ENCODE measurements at regions not wholly inside any gene's neighbourhood (a gene's known extent, or its start where the extent isn't known, plus 50 kb on each side); places are given as distances from the start of the nearest gene placed in this dataset.

DNA sequence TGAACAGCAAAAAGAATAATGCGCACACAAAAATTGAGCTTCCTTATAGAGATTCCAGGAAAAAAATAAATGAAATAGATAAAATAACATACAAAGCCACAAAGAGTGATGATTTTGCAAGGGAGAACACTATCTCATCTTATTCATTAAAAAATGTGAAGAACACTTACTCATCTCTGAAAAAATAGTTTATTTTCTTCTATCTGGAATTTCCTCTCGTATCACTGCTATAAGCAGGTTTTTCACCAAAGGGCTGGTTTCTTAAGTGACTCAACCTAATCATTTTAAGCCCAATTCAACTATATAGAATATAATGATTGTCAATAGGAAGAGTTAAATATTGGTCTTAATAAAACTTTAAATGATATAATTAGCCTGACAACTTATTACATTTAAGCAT is 504.9 kb downstream of the NR2F1-AS1 start:
- no peak for ATAC-seq
- H3K27me3 ChIP-seq (ENCODE audit: control insufficient read depth, insufficient read depth, low read length): no peaks in the 10 kb centered on the region
- no peak for DNase-seq
- no peaks in the 10 kb centered on the region for H3K36me3 Mint-ChIP-seq
- no peaks in the 10 kb centered on the region for H3K27me3 Mint-ChIP-seq (ENCODE audit: low read depth in 2 of 2)
- no CpG with 5 or more reads among the region's 2 CpGs for WGBS (ENCODE audit: insufficient coverage)
- H3K27ac ChIP-seq (ENCODE audit: low read length): no peak overlapping the region
- H3K4me3 ChIP-seq (ENCODE audit: low read length): no peak overlapping the region
- no peaks in the 10 kb centered on the region for H3K9me3 ChIP-seq (ENCODE audit: control insufficient read depth, insufficient read depth, low read length)
- intact Hi-C loops (cut with micrococcal nuclease): no loop called here
- H3K4me1 ChIP-seq (ENCODE audit: control insufficient read depth, insufficient read depth, low read length): no peaks in the 10 kb centered on the region
- H3K4me1 Mint-ChIP-seq: no peaks in the 10 kb centered on the region
- no peak for TF ChIP-seq CTCF (IDR thresholded peaks at IDR 0.05)
- no peaks in the 10 kb centered on the region for H3K36me3 ChIP-seq (ENCODE audit: control insufficient read depth, insufficient read depth, low read length)
- peaks cover 13 to 14% of the 10 kb centered on the region in 2 donors for H3K9me3 Mint-ChIP-seq
- H3K4me3 Mint-ChIP-seq: no peak overlapping the region
- no peak overlapping the region for H3K27ac Mint-ChIP-seq

DNA sequence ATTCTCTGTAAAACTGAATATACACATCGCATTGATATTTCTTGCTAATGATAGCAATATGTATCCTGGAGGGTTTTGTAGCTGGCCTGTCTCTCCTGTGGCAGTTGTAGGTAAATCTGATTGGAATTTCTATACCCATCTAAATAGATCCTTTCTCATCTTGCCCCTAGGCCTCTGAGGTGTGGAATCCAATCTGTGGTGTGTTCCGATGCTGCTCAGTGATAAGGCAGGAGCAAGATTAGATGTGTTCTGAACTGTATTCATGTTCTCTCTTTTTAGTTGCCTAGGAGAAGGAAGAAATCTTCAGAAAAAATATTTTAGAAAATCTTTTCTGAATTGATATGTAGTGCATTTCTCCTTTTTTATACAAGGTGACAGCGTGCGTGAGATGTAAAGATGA is 507.5 kb downstream of the NR2F1-AS1 start:
- H3K36me3 ChIP-seq (ENCODE audit: control insufficient read depth, insufficient read depth, low read length): no peaks in the 10 kb centered on the region
- intact Hi-C loops (cut with micrococcal nuclease): no loop called here
- Mint-ChIP-seq H3K36me3 (no peaks in the 10 kb centered on the region), H3K27me3 (ENCODE audit: low read depth in 2 of 2) (no peaks in the 10 kb centered on the region), H3K27ac (no peak overlapping the region), H3K4me3 (no peak overlapping the region), H3K9me3 (peaks cover 12 to 13% of the 10 kb centered on the region in 2 donors), H3K4me1 (no peaks in the 10 kb centered on the region)
- no peak for TF ChIP-seq CTCF (IDR thresholded peaks at IDR 0.05)
- H3K4me1 ChIP-seq (ENCODE audit: control insufficient read depth, insufficient read depth, low read length): no peaks in the 10 kb centered on the region
- no peaks in the 10 kb centered on the region for H3K9me3 ChIP-seq (ENCODE audit: control insufficient read depth, insufficient read depth, low read length)
- H3K27me3 ChIP-seq (ENCODE audit: control insufficient read depth, insufficient read depth, low read length): no peaks in the 10 kb centered on the region
- no peak for ATAC-seq
- DNase-seq: no peak
- 100% methylated on average over 3 of the region's 4 CpGs for WGBS (ENCODE audit: insufficient coverage)
- no peak overlapping the region for H3K27ac ChIP-seq (ENCODE audit: low read length)
- H3K4me3 ChIP-seq (ENCODE audit: low read length): no peak overlapping the region

GRCh38 chr5:93072831-93073459 is 508.1 kb downstream of the NR2F1-AS1 start:
- DNase-seq (no peak), ATAC-seq (no peak)
- H3K27me3 ChIP-seq (ENCODE audit: control insufficient read depth, insufficient read depth, low read length): no peaks in the 10 kb centered on the region
- 80% methylated on average over 3 of the region's 3 CpGs for WGBS (ENCODE audit: insufficient coverage)
- intact Hi-C loops (cut with micrococcal nuclease): no loop called here
- no peaks in the 10 kb centered on the region for H3K27me3 Mint-ChIP-seq (ENCODE audit: low read depth in 2 of 2)
- H3K4me3 Mint-ChIP-seq: no peak overlapping the region
- no peak overlapping the region for H3K4me3 ChIP-seq (ENCODE audit: low read length)
- H3K9me3 Mint-ChIP-seq: peaks cover 12 to 13% of the 10 kb centered on the region in 2 donors
- H3K36me3 ChIP-seq (ENCODE audit: control insufficient read depth, insufficient read depth, low read length): no peaks in the 10 kb centered on the region
- no peak overlapping the region for H3K27ac ChIP-seq (ENCODE audit: low read length)
- H3K4me1 Mint-ChIP-seq: no peaks in the 10 kb centered on the region
- no peak overlapping the region for H3K27ac Mint-ChIP-seq
- no peak for TF ChIP-seq CTCF (IDR thresholded peaks at IDR 0.05)
- H3K9me3 ChIP-seq (ENCODE audit: control insufficient read depth, insufficient read depth, low read length): no peaks in the 10 kb centered on the region
- no peaks in the 10 kb centered on the region for H3K4me1 ChIP-seq (ENCODE audit: control insufficient read depth, insufficient read depth, low read length)
- no peaks in the 10 kb centered on the region for H3K36me3 Mint-ChIP-seq

DNA sequence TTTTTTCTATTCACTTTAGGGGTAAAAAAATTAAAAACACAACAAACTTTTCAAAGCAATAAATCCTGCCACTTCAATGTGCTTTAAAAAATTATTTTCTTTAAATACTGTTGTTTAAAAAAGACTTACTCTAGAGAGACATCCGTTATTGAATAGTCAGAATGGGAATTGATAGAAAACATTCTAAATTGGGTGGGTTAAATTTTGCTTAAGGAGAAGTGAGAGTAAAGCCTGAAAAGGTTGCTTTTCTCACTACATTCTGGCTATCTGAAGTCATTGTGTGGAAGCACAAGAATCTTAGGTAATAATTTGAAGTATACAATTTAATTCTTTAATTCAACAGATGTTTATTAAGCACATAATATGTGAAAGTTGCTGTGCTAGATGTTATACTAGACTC is 509.3 kb downstream of the NR2F1-AS1 start:
- WGBS (ENCODE audit: insufficient coverage): no CpG with 5 or more reads among the region's 1 CpG
- H3K4me3 Mint-ChIP-seq: no peak overlapping the region
- H3K4me1 Mint-ChIP-seq: no peaks in the 10 kb centered on the region

More for the DNA sequence above, 509.3 kb downstream of the NR2F1-AS1 start:
- H3K27me3 Mint-ChIP-seq (ENCODE audit: low read depth in 2 of 2): no peaks in the 10 kb centered on the region
- DNase-seq: no peak
- Histone ChIP-seq H3K27ac (ENCODE audit: low read length) (no peak overlapping the region), H3K4me1 (ENCODE audit: control insufficient read depth, insufficient read depth, low read length) (no peaks in the 10 kb centered on the region), H3K4me3 (ENCODE audit: low read length) (no peak overlapping the region), H3K27me3 (ENCODE audit: control insufficient read depth, insufficient read depth, low read length) (no peaks in the 10 kb centered on the region), H3K9me3 (ENCODE audit: control insufficient read depth, insufficient read depth, low read length) (no peaks in the 10 kb centered on the region), H3K36me3 (ENCODE audit: control insufficient read depth, insufficient read depth, low read length) (no peaks in the 10 kb centered on the region)
- H3K9me3 Mint-ChIP-seq: peaks cover 13 to 14% of the 10 kb centered on the region in 2 donors
- intact Hi-C loops (cut with micrococcal nuclease): no loop called here
- H3K27ac Mint-ChIP-seq: no peak overlapping the region
- H3K36me3 Mint-ChIP-seq: no peaks in the 10 kb centered on the region
- no peak for ATAC-seq
- no peak for TF ChIP-seq CTCF (IDR thresholded peaks at IDR 0.05)
